ENCODE measurements at regions not wholly inside any gene's neighbourhood (a gene's known extent, or its start where the extent isn't known, plus 50 kb on each side); places are given as distances from the start of the nearest gene placed in this dataset.

- no peak overlapping the region for H3K27ac ChIP-seq (ENCODE audit: low read depth, low read length)
- H3K56ac ChIP-seq (replicated peaks; ENCODE audit: insufficient read length, low read depth, low read length), result no peak overlapping the region
- no peaks in the 10 kb centered on the region for H3K9me3 ChIP-seq (ENCODE audit: insufficient read depth in 2 of 2, low read depth in 1 of 2, low read length in 1 of 2)
- no peak overlapping the region for H2AK5ac ChIP-seq (ENCODE audit: low read depth, low read length)
- H3K23me2 ChIP-seq (ENCODE audit: low read depth, low read length), result no peaks in the 10 kb centered on the region
- H4K5ac ChIP-seq (ENCODE audit: insufficient read length, low read depth, low read length), result no peak overlapping the region
- H2BK12ac ChIP-seq (ENCODE audit: low read depth, low read length), result no peak overlapping the region
- peaks cover 0 to 1% of the 10 kb centered on the region in 2 experiments for H4K20me1 ChIP-seq (replicated peaks in 1 of 2; ENCODE audit: control insufficient read depth in 1 of 2, insufficient read depth in 2 of 2, low read length in 2 of 2)
- no peaks in the 10 kb centered on the region for H3K79me2 ChIP-seq (ENCODE audit: control insufficient read depth in 1 of 2, insufficient read depth in 2 of 2, low read length in 2 of 2)
- H3K36me3 ChIP-seq (ENCODE audit: control insufficient read depth in 2 of 4, insufficient read depth in 4 of 4, low read length in 3 of 4), result no peaks in the 10 kb centered on the region
- H3K4ac ChIP-seq (replicated peaks; ENCODE audit: insufficient read length, low read depth, low read length), result no peak overlapping the region
- H2BK5ac ChIP-seq (ENCODE audit: low read depth, low read length), result no peak overlapping the region
- H2AFZ ChIP-seq (ENCODE audit: low read length), result no peak overlapping the region
- TF ChIP-seq TCF12 (IDR thresholded peaks at IDR 0.05; ENCODE audit: low read depth, low read length), result no peak
- no peak for TF ChIP-seq JUND (IDR thresholded peaks at IDR 0.05; ENCODE audit: low read length)
- TF ChIP-seq EZH2 (IDR thresholded peaks at IDR 0.05; ENCODE audit: low read depth, low read length, severe bottlenecking), result no peak
- no peak for TF ChIP-seq POU5F1 (IDR thresholded peaks at IDR 0.05; ENCODE audit: low read depth, low read length)
- TF ChIP-seq ZNF274 (IDR thresholded peaks at IDR 0.05; ENCODE audit: borderline replicate concordance, extremely low read depth, low read length), result no peak
- TF ChIP-seq MAFK (IDR thresholded peaks at IDR 0.05; ENCODE audit: low read depth, low read length), result no peak
- TF ChIP-seq SP1 (IDR thresholded peaks at IDR 0.05; ENCODE audit: low read depth, low read length), result no peak
- WGBS, 2 experiments (ENCODE audit: extremely low coverage in 1 of 2, insufficient coverage in 1 of 2, insufficient read length in 1 of 2, insufficient replicate concordance in 2 of 2, low coverage in 1 of 2, low lambda C conversion rate in 2 of 2, missing lambda C conversion rate in 1 of 2), result 84% methylated on average over 16 of the region's 20 CpGs; no CpG with 5 or more reads in 1 of the 2 experiments
- no peak overlapping the region for H2BK20ac ChIP-seq (ENCODE audit: low read length)
- 0 out of 2 replicates have a peak overlapping the region, but pooled peaks have one; percentile 29 for H2BK15ac ChIP-seq (ENCODE audit: low read length)
- H3K18ac ChIP-seq (ENCODE audit: extremely low read depth, low read length), result no peak overlapping the region
- CTCF ChIA-PET (ENCODE audit: partially characterized antibody), result interaction anchor here (0.7 to 1.5 kb wide), 6 partner anchors 8 to 41 kb away, joined by 3 to 4 read pairs (median 3); no protein-coding TSS in a partner anchor
- DNase-seq (ENCODE audit: low read depth in 1 of 2, low spot score in 2 of 2) (no peak), FAIRE-seq (no peak)
- H3K9ac ChIP-seq (replicated peaks in 1 of 4; ENCODE audit: extremely low read depth in 1 of 4, low read depth in 3 of 4, low read length in 3 of 4), result no peak overlapping the region
- POLR2A ChIA-PET (ENCODE audit: partially characterized antibody), result no interaction called here
- H3K27me3 ChIP-seq (replicated peaks in 1 of 4; ENCODE audit: control insufficient read depth in 3 of 4, extremely low read depth in 1 of 4, insufficient read depth in 3 of 4, low read length in 3 of 4), result peaks cover 0 to 12% (median 0%) of the 10 kb centered on the region in 4 experiments; a peak in 2 of 7 replicates
- H3K4me3 ChIP-seq (ENCODE audit: extremely low read depth in 1 of 4, insufficient read depth in 2 of 4, low read depth in 3 of 4, low read length in 4 of 4), result no peak overlapping the region
- H3K23ac ChIP-seq (ENCODE audit: insufficient read length), result no peak overlapping the region
- H2BK120ac ChIP-seq (replicated peaks; ENCODE audit: low read depth, low read length), result no peak overlapping the region
- H3K4me2 ChIP-seq (ENCODE audit: insufficient read depth in 1 of 2, low read depth in 2 of 2, low read length in 2 of 2), result no peak overlapping the region
- no peak overlapping the region for H4K91ac ChIP-seq (replicated peaks; ENCODE audit: insufficient read length, low read length)
- no peak overlapping the region for H3K14ac ChIP-seq (ENCODE audit: insufficient read length)
- H4K8ac ChIP-seq (ENCODE audit: extremely low read depth, insufficient read depth, low read length), result 0 out of 2 replicates have a peak overlapping the region, but pooled peaks have one; percentile 15
- no peaks in the 10 kb centered on the region; a peak in 1 of 7 replicates for H3K4me1 ChIP-seq (replicated peaks in 1 of 4; ENCODE audit: control insufficient read depth in 3 of 4, insufficient read depth in 4 of 4, low read length in 3 of 4)
- H3K79me1 ChIP-seq (ENCODE audit: low read depth, low read length), result no peaks in the 10 kb centered on the region
These were observed 97.6 kb upstream of the B3GAT1 start for GRCh38 chr11:134509381-134510232.
